Vagina (tissue), 2 donors: ENCODE measurements at regions not wholly inside any gene's neighbourhood (a gene's known extent, or its start where the extent isn't known, plus 50 kb on each side); places are given as distances from the start of the nearest gene placed in this dataset.
"Not testable (repeated sequence)": the region's sequence is repeated elsewhere in the genome, so short reads cannot be mapped to it uniquely, and the experiment has no call there.

Source experiments
- DNase-seq, 2 donors: peaks; one replicate each; pipeline ENCODE4 v3.0.0-alpha.2; 2017; ENCODE audit errors: extremely low spot score in 2 of 2
- H3K27ac ChIP-seq: fragments of 200-600 bp; sonication (generic); one replicate; pipeline ENCODE4 v1.5.1; 2019
- H3K27me3 ChIP-seq: fragments of 200-600 bp; sonication (generic); one replicate; pipeline ENCODE4 v1.5.1; 2019
- H3K36me3 ChIP-seq, 2 donors: fragments of 200-600 bp; sonication (generic); one replicate each; pipeline ENCODE4 v1.5.1; 2017 to 2019
- H3K4me1 ChIP-seq: fragments of 200-600 bp; sonication (generic); one replicate; pipeline ENCODE4 v1.5.1; 2019
- H3K4me3 ChIP-seq, 2 donors: fragments of 200-600 bp; sonication (generic); 1 replicate in 1 of 2; 2 replicates in 1 of 2; pipeline ENCODE4 v1.5.1; 2016 to 2019
- H3K9me3 ChIP-seq: fragments of 200-600 bp; sonication (generic); one replicate; pipeline ENCODE4 v1.5.1; 2019
- CTCF ChIP-seq, 3 experiments: fragments of 450-650 bp in 2 of 3; fragments of 200-600 bp in 1 of 3; sonication (generic) in 1 of 3; IDR thresholded peaks; one replicate each; pipeline ENCODE4 v1.5.1; 2017 to 2019; ENCODE audit warnings: antibody characterized with exemption in 3 of 3, mild to moderate bottlenecking in 2 of 3, moderate library complexity in 2 of 3
- POLR2A ChIP-seq, 2 donors: fragments of 450-650 bp; IDR thresholded peaks; one replicate each; pipeline ENCODE4 v1.6.1; 2017; ENCODE audit warnings: antibody characterized with exemption in 2 of 2, mild to moderate bottlenecking in 2 of 2, moderate library complexity in 2 of 2
- POLR2AphosphoS5 ChIP-seq, 2 donors: sonication (generic); formaldehyde crosslinking; IDR thresholded peaks; one replicate each; pipeline ENCODE4 v1.9.0; 2017; ENCODE audit warnings: antibody characterized with exemption in 2 of 2, mild to moderate bottlenecking in 2 of 2, low read depth in 1 of 2; ENCODE audit not compliant: insufficient read depth in 1 of 2
- intact Hi-C: fragments of 100-400 bp; cut with DNase I; formaldehyde crosslinking; loops from one replicate; pipeline ENCODE4 v1.15.1; 2023

DNA sequence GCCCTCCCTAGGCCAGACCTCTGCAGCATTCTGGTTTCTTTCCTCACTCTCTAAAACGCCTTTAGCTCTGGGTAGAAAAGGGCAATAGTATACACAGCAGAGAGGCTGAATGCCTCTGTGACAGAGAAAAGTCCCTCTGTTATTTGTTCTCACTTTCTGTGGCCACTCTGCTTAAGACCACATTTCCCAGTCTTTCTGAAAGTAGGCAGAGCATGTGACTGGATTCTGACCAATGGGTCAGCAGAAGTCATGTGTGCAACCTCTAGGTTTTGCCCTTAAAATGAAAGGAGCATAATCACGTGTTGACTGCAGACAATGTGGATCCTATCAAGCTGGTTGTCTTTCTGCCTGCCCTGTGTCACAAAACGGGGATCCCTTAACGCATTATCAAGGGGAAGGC lies 79.7 kb upstream of the MARK1 start:
- no peak for TF ChIP-seq POLR2AphosphoS5 (IDR thresholded peaks at IDR 0.05; ENCODE audit: insufficient read depth in 1 of 2, low read depth in 1 of 2)
- no peak for TF ChIP-seq POLR2A (IDR thresholded peaks at IDR 0.05)
- TF ChIP-seq CTCF (IDR thresholded peaks at IDR 0.05), result no peak
- no peaks in the 10 kb centered on the region for H3K27me3 ChIP-seq

DNA sequence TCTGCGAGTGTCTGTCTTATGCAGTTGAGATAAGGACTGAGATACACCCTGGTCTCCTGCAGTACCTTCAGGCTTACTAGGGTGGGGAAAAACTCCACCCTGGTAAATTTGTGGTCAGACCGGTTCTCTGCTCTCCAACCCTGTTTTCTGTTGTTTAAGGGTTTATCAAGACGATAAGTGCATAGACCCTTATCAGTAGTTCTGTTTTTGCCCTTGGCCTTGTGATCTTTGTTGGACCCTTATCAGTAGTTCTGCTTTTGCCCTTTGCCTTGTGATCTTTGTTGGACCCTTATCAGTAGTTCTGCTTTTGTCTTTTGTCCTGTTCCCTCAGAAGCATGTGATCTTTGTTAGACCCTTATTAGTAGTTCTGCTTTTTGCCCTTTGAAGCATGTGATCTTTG lies 83.3 kb upstream of the MARK1 start:
- H3K4me3 ChIP-seq, H3K27me3 ChIP-seq, H3K9me3 ChIP-seq, DNase-seq, H3K4me1 ChIP-seq, H3K36me3 ChIP-seq, intact Hi-C loops, H3K27ac ChIP-seq: not testable (repeated sequence)

More for the DNA sequence above, 79.7 kb upstream of the MARK1 start:
- intact Hi-C loops, result no loop called here
- no peak overlapping the region for H3K4me3 ChIP-seq
- no peak for DNase-seq
- no peak overlapping the region for H3K27ac ChIP-seq
- H3K4me1 ChIP-seq, result no peaks in the 10 kb centered on the region
- H3K9me3 ChIP-seq, result no peaks in the 10 kb centered on the region
- H3K36me3 ChIP-seq, result no peaks in the 10 kb centered on the region

DNA sequence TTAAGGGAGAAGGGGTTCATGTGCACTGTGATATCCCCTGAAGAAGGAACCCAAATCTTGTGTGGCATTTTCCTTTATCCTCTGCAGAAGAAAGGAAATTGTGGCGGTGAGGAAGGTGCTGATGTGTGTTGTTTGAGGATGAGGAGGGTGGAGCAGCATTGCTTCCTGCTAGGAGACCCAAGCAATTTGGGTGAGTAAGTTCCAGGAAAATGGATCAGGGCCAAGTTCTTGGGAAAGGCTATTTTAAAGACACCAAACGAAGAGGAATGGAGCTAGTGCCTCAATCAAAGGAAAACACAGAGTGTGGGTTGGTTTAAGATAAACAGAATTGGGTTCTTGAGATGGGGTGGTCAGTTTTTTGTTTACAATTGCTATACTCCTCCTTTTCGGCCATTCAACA lies 86.7 kb upstream of the MARK1 start:
- intact Hi-C loops, result no loop called here
- no peaks in the 10 kb centered on the region for H3K27me3 ChIP-seq
- TF ChIP-seq CTCF (IDR thresholded peaks at IDR 0.05), result no peak
- TF ChIP-seq POLR2A (IDR thresholded peaks at IDR 0.05), result no peak
- TF ChIP-seq POLR2AphosphoS5 (IDR thresholded peaks at IDR 0.05; ENCODE audit: insufficient read depth in 1 of 2, low read depth in 1 of 2), result no peak
- H3K4me1 ChIP-seq, result no peaks in the 10 kb centered on the region
- no peaks in the 10 kb centered on the region for H3K36me3 ChIP-seq
- no peak overlapping the region for H3K27ac ChIP-seq
- H3K9me3 ChIP-seq, result no peaks in the 10 kb centered on the region
- H3K4me3 ChIP-seq, result no peak overlapping the region
- DNase-seq, result no peak

DNA sequence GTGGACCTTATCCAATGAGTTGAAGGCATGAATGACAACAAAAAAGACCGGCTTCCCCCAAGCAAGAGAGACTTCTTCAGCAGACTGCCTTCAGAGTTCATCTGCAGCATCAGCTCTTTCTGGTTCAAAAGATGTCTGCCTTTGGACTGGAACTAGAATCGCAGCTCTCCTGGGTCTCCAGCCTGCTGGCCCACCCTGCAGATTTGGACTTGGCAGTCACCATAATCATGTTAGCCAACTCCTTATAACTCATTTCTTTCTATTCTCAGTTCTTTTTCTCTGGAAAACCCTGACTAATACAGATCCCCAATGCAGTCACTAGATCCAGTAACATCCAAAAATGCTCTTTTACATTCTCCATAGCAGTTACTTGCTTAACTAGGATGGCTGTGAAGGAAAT lies 89.2 kb upstream of the MARK1 start:
- intact Hi-C loops, result no loop called here
- H3K4me3 ChIP-seq, result no peak overlapping the region
- no peaks in the 10 kb centered on the region for H3K9me3 ChIP-seq
- H3K27ac ChIP-seq, result no peak overlapping the region
- no peaks in the 10 kb centered on the region for H3K36me3 ChIP-seq
- DNase-seq, result no peak
- TF ChIP-seq POLR2A (IDR thresholded peaks at IDR 0.05) (no peak), POLR2AphosphoS5 (IDR thresholded peaks at IDR 0.05; ENCODE audit: insufficient read depth in 1 of 2, low read depth in 1 of 2) (no peak)
- H3K27me3 ChIP-seq, result no peaks in the 10 kb centered on the region
- H3K4me1 ChIP-seq, result no peaks in the 10 kb centered on the region

- H3K4me1 ChIP-seq, result no peaks in the 10 kb centered on the region
- no peak for DNase-seq
- H3K27ac ChIP-seq, result no peak overlapping the region
- no peak overlapping the region for H3K4me3 ChIP-seq
- TF ChIP-seq CTCF (IDR thresholded peaks at IDR 0.05) (no peak), POLR2A (IDR thresholded peaks at IDR 0.05) (no peak), POLR2AphosphoS5 (IDR thresholded peaks at IDR 0.05; ENCODE audit: insufficient read depth in 1 of 2, low read depth in 1 of 2) (no peak)
- no peaks in the 10 kb centered on the region for H3K9me3 ChIP-seq
- no peaks in the 10 kb centered on the region for H3K36me3 ChIP-seq
- intact Hi-C loops, result no loop called here
- H3K27me3 ChIP-seq, result no peaks in the 10 kb centered on the region
Observed at GRCh38 chr1:220432408-220432807, 95.5 kb upstream of the MARK1 start.

DNA sequence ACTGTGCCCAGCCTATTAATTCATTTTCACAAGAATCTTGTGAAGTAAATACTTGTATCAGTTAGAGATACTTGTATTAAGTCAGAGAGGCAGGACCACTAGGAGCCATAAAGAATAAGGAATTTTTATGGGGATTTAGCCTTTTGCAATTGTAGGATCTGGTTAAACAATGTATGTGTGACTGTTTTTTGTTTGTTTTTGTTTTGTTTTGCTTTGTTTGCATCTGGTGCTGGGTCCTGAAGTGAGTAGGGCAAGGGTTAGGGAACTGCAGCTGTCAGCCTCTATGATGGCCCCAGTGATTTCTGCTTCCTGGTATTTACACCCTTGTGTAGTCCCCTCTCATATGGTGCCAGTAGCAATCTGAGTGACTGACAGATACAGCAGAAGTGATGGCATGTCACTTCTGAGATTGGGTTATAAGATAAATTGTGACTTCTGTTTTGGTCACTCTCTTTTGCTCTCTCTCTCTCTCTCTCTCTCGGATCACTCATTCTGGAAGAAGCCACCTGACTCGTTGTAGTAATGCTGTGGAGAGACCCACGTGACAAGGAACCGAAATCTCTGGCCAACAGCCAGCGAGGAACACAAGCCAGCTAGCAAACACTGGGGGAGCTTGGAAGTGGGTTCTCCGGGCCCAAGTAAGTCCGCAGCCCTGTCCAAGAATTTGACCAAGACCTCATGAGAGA lies 96.2 kb upstream of the MARK1 start:
- no peak for DNase-seq
- Histone ChIP-seq H3K9me3 (no peaks in the 10 kb centered on the region), H3K27me3 (no peaks in the 10 kb centered on the region), H3K27ac (no peak overlapping the region), H3K4me1 (peaks cover 5% of the 10 kb centered on the region), H3K36me3 (no peaks in the 10 kb centered on the region), H3K4me3 (no peak overlapping the region)
- TF ChIP-seq POLR2AphosphoS5 (IDR thresholded peaks at IDR 0.05; ENCODE audit: insufficient read depth in 1 of 2, low read depth in 1 of 2) (no peak), POLR2A (IDR thresholded peaks at IDR 0.05) (no peak), CTCF (IDR thresholded peaks at IDR 0.05) (no peak)
- intact Hi-C loops, result no loop called here
